ENCODE measurements at regions not wholly inside any gene's neighbourhood (a gene's known extent, or its start where the extent isn't known, plus 50 kb on each side); places are given as distances from the start of the nearest gene placed in this dataset.

- TF ChIP-seq, protein P1, sequence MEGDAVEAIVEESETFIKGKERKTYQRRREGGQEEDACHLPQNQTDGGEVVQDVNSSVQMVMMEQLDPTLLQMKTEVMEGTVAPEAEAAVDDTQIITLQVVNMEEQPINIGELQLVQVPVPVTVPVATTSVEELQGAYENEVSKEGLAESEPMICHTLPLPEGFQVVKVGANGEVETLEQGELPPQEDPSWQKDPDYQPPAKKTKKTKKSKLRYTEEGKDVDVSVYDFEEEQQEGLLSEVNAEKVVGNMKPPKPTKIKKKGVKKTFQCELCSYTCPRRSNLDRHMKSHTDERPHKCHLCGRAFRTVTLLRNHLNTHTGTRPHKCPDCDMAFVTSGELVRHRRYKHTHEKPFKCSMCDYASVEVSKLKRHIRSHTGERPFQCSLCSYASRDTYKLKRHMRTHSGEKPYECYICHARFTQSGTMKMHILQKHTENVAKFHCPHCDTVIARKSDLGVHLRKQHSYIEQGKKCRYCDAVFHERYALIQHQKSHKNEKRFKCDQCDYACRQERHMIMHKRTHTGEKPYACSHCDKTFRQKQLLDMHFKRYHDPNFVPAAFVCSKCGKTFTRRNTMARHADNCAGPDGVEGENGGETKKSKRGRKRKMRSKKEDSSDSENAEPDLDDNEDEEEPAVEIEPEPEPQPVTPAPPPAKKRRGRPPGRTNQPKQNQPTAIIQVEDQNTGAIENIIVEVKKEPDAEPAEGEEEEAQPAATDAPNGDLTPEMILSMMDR (IDR thresholded peaks at IDR 0.05), result no peak
- TF ChIP-seq POLR2A (IDR thresholded peaks at IDR 0.05), result no peak
These were observed 405.6 kb downstream of the FAM47A start for GRCh38 chrX:33726281-33727160.

All from body of pancreas (tissue), 4 donors.